ENCODE measurements at regions not wholly inside any gene's neighbourhood (a gene's known extent, or its start where the extent isn't known, plus 50 kb on each side); places are given as distances from the start of the nearest gene placed in this dataset.

- no peak for TF ChIP-seq HDGF (IDR thresholded peaks at IDR 0.05)
- no peak for TF ChIP-seq HDAC6 (IDR thresholded peaks at IDR 0.05; ENCODE audit: unreplicated experiment)
- no peak for TF ChIP-seq GABPA (IDR thresholded peaks at IDR 0.05; ENCODE audit: low read depth)
- no peak for TF ChIP-seq USF1 (IDR thresholded peaks at IDR 0.05; ENCODE audit: borderline replicate concordance, extremely low read length, insufficient read depth, low read depth, low read length)
- TF ChIP-seq CBX3 (IDR thresholded peaks at IDR 0.05; ENCODE audit: borderline replicate concordance, low read depth), result no peak
- TF ChIP-seq JUNB (IDR thresholded peaks at IDR 0.05), result no peak
- no peak for TF ChIP-seq CREM (IDR thresholded peaks at IDR 0.05; ENCODE audit: low read depth)
These were observed 1321.3 kb downstream of the HACE1 start (continued) for GRCh38 chr6:103538381-103538780.

GRCh38 chr6:103534814-103535213 lies 1324.9 kb downstream of the HACE1 start:
- Histone ChIP-seq H3K36me3 (ENCODE audit: control insufficient read depth in 2 of 2, insufficient read depth in 2 of 2, low read length in 1 of 2) (no peaks in the 10 kb centered on the region), H3K4me1 (ENCODE audit: control insufficient read depth, insufficient read depth, low read length) (no peaks in the 10 kb centered on the region), H3K4me3 (no peak overlapping the region), H3K4me2 (ENCODE audit: control insufficient read depth, insufficient read depth) (no peak overlapping the region), H3K27ac (ENCODE audit: control insufficient read depth, insufficient read depth) (no peak overlapping the region), H3K27me3 (replicated peaks in 1 of 2; ENCODE audit: control insufficient read depth in 2 of 2, insufficient read depth in 2 of 2, low read length in 1 of 2) (no peaks in the 10 kb centered on the region), H3K9me3 (replicated peaks; ENCODE audit: control insufficient read depth, insufficient read depth, low read length) (no peaks in the 10 kb centered on the region), H3K79me2 (ENCODE audit: control insufficient read depth, insufficient read depth, low read length) (no peaks in the 10 kb centered on the region), H2AFZ (ENCODE audit: control insufficient read depth, low read depth, low read length) (no peak overlapping the region), H4K20me1 (ENCODE audit: control insufficient read depth, insufficient read depth) (no peaks in the 10 kb centered on the region), H3K9ac (ENCODE audit: control insufficient read depth, insufficient read depth, low read length) (no peak overlapping the region)
- POLR2A ChIA-PET, result no interaction called here
- no TSS peak for BruUV-seq (replicated peaks)
- no peak for FAIRE-seq
- no peak for DNase-seq (ENCODE audit: low read depth, low spot score)
- CTCF ChIA-PET, result no interaction called here
- ATAC-seq, result no peak
- TF ChIP-seq EGR1 (IDR thresholded peaks at IDR 0.05; ENCODE audit: borderline replicate concordance in 1 of 2, low read depth in 2 of 2, low read length in 2 of 2), result no peak
- TF ChIP-seq SMAD5 (IDR thresholded peaks at IDR 0.05; ENCODE audit: low read depth), result no peak
- no peak for TF ChIP-seq NFIC (IDR thresholded peaks at IDR 0.05; ENCODE audit: low read depth, low read length)
- no peak for TF ChIP-seq ETV6 (conservative IDR thresholded peaks at IDR 0.05 in 1 of 2, IDR thresholded peaks at IDR 0.05 in 1 of 2; ENCODE audit: borderline replicate concordance in 1 of 2, low read depth in 1 of 2)
- TF ChIP-seq HDGF (IDR thresholded peaks at IDR 0.05), result no peak
- no peak for TF ChIP-seq MTA2 (IDR thresholded peaks at IDR 0.05; ENCODE audit: low read depth)
- TF ChIP-seq JUNB (IDR thresholded peaks at IDR 0.05), result no peak
- TF ChIP-seq PML (IDR thresholded peaks at IDR 0.05; ENCODE audit: low read length), result no peak
- in situ Hi-C loops (cut with MboI) (no loop called here), intact Hi-C loops (cut with micrococcal nuclease; ENCODE audit: unreplicated experiment) (no loop called here)
- SMC1A ChIA-PET (ENCODE audit: uncharacterized antibody, unreplicated experiment), result no interaction called here
- RAD21 ChIA-PET (ENCODE audit: unreplicated experiment), result no interaction called here
- 0% methylated on average over 2 of the region's 2 CpGs for WGBS (ENCODE audit: insufficient coverage, insufficient replicate concordance, low lambda C conversion rate, missing lambda C conversion rate)
